ENCODE measurements at regions not wholly inside any gene's neighbourhood (a gene's known extent, or its start where the extent isn't known, plus 50 kb on each side); places are given as distances from the start of the nearest gene placed in this dataset.
A peak's percentile ranks its signal among the peaks of the same experiment; 100 is the strongest.

DNA sequence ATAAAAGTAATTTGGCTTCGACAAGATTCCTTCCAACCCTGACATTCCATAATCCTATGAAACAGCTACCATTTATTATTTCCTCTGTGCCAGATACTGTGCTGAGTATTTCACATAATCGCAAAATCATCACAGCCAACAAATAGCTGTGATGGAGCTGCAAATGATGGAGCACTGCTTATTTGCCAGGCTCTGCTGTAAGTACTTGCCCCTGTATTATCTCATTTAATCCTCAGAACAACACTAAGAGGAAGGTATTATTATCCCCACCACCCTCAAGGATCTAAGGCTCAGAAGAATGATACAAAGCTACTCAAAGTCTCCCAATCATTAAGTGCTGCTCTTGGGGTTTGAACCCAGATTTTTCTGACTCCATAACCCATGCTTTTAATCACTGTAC lies 145.5 kb downstream of the CCDC34 start:
- Histone ChIP-seq H3K36me3 (replicated peaks in 1 of 2; ENCODE audit: insufficient read depth in 1 of 2, low read depth in 2 of 2) (no peaks in the 10 kb centered on the region), H3K27me3 (no peaks in the 10 kb centered on the region), H3K27ac (peak overlapping the region in 1 of 4 donors; percentile 22), H3K4me1 (peaks cover 45% of the 10 kb centered on the region), H3K4me3 (no peak overlapping the region), H3K9me3 (no peaks in the 10 kb centered on the region)
- DNase-seq (no peak), ATAC-seq (no peak)
- intact Hi-C loops (cut with DNase I): no loop called here
- WGBS, 2 donors: 78 to 84% methylated on average over 2 of the region's 2 CpGs
- TF ChIP-seq POLR2A (IDR thresholded peaks at IDR 0.05): no peak
- no peak for TF ChIP-seq CTCF (IDR thresholded peaks at IDR 0.05)

DNA sequence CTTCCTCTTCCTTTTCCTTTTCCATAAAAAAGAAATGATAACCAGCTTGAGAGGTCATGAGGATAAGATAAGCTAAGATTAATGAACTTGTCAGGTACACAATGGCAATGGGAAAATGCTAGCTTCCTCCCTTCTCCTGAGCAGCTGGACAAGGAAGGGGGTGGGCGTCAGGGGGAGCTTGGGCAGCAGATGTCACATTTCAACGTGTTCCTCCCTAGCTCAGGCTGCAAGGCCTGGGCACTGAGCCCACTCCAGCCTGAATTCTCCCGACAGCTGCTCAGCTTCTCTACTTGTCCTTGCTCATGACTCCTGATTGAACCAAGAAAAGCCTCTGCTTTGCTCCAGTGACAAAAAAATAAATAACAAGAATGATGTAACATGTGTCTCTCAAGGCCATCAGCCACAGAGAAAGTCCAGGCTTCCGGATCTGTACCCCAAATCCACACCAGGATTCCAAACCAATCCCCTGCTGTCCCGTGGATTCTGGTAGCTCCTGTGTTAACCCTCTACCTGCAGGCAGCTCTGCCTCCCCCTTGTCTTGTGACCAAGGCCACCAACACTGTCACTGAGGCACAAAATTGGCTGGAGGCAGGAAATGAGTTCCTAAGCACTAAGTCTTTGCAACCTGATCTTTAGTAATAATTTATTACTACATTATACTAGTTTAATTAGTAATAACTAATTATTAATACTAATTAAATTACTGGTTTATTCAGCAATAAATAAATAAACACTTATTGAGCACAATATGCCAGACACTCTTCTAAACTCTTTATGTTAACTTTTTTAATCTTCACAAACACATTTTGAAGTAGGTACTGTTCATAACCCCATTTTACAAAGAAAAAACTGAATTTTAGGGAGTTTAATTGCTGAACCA lies 146.5 kb downstream of the CCDC34 start:
- peak; percentile 61 for ATAC-seq

GRCh38 chr11:27215471-27216269 lies 147.3 kb downstream of the CCDC34 start:
- TF ChIP-seq CTCF (IDR thresholded peaks at IDR 0.05): no peak
- no peak for TF ChIP-seq POLR2A (IDR thresholded peaks at IDR 0.05)
- peak overlapping the region in 3 of 4 donors; percentile 47 to 69 (median 49) for H3K27ac ChIP-seq
- no peaks in the 10 kb centered on the region for H3K9me3 ChIP-seq
- DNase-seq (peak; percentile 25 to 50 (median 28)), ATAC-seq (peak; percentile 39)
- no peak overlapping the region for H3K4me3 ChIP-seq
- H3K4me1 ChIP-seq: peaks cover 45% of the 10 kb centered on the region
- H3K36me3 ChIP-seq (replicated peaks in 1 of 2; ENCODE audit: insufficient read depth in 1 of 2, low read depth in 2 of 2): no peaks in the 10 kb centered on the region
- intact Hi-C loops (cut with DNase I): no loop called here
- no peaks in the 10 kb centered on the region for H3K27me3 ChIP-seq
- 71 to 74% methylated on average over 5 to 6 of the region's 6 CpGs for WGBS, 2 donors

More for the DNA sequence above, 146.5 kb downstream of the CCDC34 start:
- Histone ChIP-seq H3K27me3 (no peaks in the 10 kb centered on the region), H3K36me3 (replicated peaks in 1 of 2; ENCODE audit: insufficient read depth in 1 of 2, low read depth in 2 of 2) (no peaks in the 10 kb centered on the region), H3K27ac (peak overlapping the region in 3 of 4 donors; percentile 47 to 69 (median 49)), H3K4me1 (peaks cover 45% of the 10 kb centered on the region), H3K4me3 (no peak overlapping the region), H3K9me3 (no peaks in the 10 kb centered on the region)
- intact Hi-C loops (cut with DNase I): no loop called here
- 2 to 5% methylated on average over 5 of the region's 5 CpGs for WGBS, 2 donors
- no peak for TF ChIP-seq CTCF (IDR thresholded peaks at IDR 0.05)
- TF ChIP-seq POLR2A (IDR thresholded peaks at IDR 0.05): no peak
- DNase-seq: peak; percentile 64 to 79 (median 68)

DNA sequence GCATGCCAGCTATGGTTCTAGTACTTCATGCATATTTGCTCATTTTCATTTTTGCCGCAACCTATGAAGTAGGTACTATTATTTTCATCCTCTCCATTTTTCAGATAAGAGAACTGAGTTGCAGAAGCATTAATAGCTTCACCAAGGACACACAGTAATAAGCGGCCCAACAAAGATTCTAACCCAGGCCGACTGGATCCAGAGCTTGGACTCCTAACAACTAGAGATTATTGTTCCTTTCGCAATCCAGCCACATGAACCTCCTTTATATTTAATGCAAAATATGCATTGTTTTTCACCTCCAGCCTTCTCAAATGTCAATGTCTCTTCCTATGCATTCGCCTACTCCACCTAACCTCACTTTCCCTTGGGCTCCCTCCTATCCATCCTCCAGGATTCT lies 148.3 kb downstream of the CCDC34 start:
- no peak overlapping the region for H3K4me3 ChIP-seq

More for the DNA sequence above, 148.3 kb downstream of the CCDC34 start:
- no peak overlapping the region for H3K27ac ChIP-seq
- H3K4me1 ChIP-seq: peaks cover 49% of the 10 kb centered on the region
- DNase-seq: no peak
- no peak for TF ChIP-seq POLR2A (IDR thresholded peaks at IDR 0.05)
- TF ChIP-seq CTCF (IDR thresholded peaks at IDR 0.05): no peak
- 61 to 69% methylated on average over 5 of the region's 5 CpGs for WGBS, 2 donors
- intact Hi-C loops (cut with DNase I): no loop called here
- ATAC-seq: no peak
- H3K36me3 ChIP-seq (replicated peaks in 1 of 2; ENCODE audit: insufficient read depth in 1 of 2, low read depth in 2 of 2): no peaks in the 10 kb centered on the region
- no peaks in the 10 kb centered on the region for H3K9me3 ChIP-seq
- no peaks in the 10 kb centered on the region for H3K27me3 ChIP-seq
